ENCODE measurements at regions not wholly inside any gene's neighbourhood (a gene's known extent, or its start where the extent isn't known, plus 50 kb on each side); places are given as distances from the start of the nearest gene placed in this dataset.

GRCh38 chr9:14500705-14501104, 186.8 kb upstream of the NFIB start:
- no peak overlapping the region for H3K4me3 ChIP-seq (ENCODE audit: low read depth, low read length)
- DNase-seq (ENCODE audit: low read depth): no peak
- TF ChIP-seq CTCF (IDR thresholded peaks at IDR 0.05; ENCODE audit: insufficient read depth, low read length, poor library complexity, severe bottlenecking): no peak
- H3K36me3 ChIP-seq (ENCODE audit: control insufficient read depth, insufficient read depth, low read length): no peaks in the 10 kb centered on the region
- no peaks in the 10 kb centered on the region for H3K27me3 ChIP-seq (ENCODE audit: control insufficient read depth, insufficient read depth, low read length)

- no peaks in the 10 kb centered on the region for H3K36me3 ChIP-seq (ENCODE audit: control insufficient read depth, insufficient read depth, low read length)
- no peak for TF ChIP-seq CTCF (IDR thresholded peaks at IDR 0.05; ENCODE audit: insufficient read depth, low read length, poor library complexity, severe bottlenecking)
- H3K27me3 ChIP-seq (ENCODE audit: control insufficient read depth, insufficient read depth, low read length): no peaks in the 10 kb centered on the region
- no peak for DNase-seq (ENCODE audit: low read depth)
- H3K4me3 ChIP-seq (ENCODE audit: low read depth, low read length): no peak overlapping the region
These were observed 186.0 kb upstream of the NFIB start for GRCh38 chr9:14499976-14500375.

GRCh38 chr9:14498824-14499223, 184.9 kb upstream of the NFIB start:
- no peaks in the 10 kb centered on the region for H3K36me3 ChIP-seq (ENCODE audit: control insufficient read depth, insufficient read depth, low read length)
- H3K4me3 ChIP-seq (ENCODE audit: low read depth, low read length): no peak overlapping the region
- TF ChIP-seq CTCF (IDR thresholded peaks at IDR 0.05; ENCODE audit: insufficient read depth, low read length, poor library complexity, severe bottlenecking): no peak
- DNase-seq (ENCODE audit: low read depth): no peak
- H3K27me3 ChIP-seq (ENCODE audit: control insufficient read depth, insufficient read depth, low read length): no peaks in the 10 kb centered on the region

- no peak for TF ChIP-seq CTCF (IDR thresholded peaks at IDR 0.05; ENCODE audit: insufficient read depth, low read length, poor library complexity, severe bottlenecking)
- DNase-seq (ENCODE audit: low read depth): no peak
- Histone ChIP-seq H3K27me3 (ENCODE audit: control insufficient read depth, insufficient read depth, low read length) (no peaks in the 10 kb centered on the region), H3K4me3 (ENCODE audit: low read depth, low read length) (no peak overlapping the region), H3K36me3 (ENCODE audit: control insufficient read depth, insufficient read depth, low read length) (no peaks in the 10 kb centered on the region)
These were observed 183.5 kb upstream of the NFIB start for GRCh38 chr9:14497476-14497875.

GRCh38 chr9:14488421-14489190, 174.7 kb upstream of the NFIB start:
- Histone ChIP-seq H3K27me3 (ENCODE audit: control insufficient read depth, insufficient read depth, low read length) (no peaks in the 10 kb centered on the region), H3K36me3 (ENCODE audit: control insufficient read depth, insufficient read depth, low read length) (no peaks in the 10 kb centered on the region), H3K4me3 (ENCODE audit: low read depth, low read length) (no peak overlapping the region)
- no peak for DNase-seq (ENCODE audit: low read depth)
- no peak for TF ChIP-seq CTCF (IDR thresholded peaks at IDR 0.05; ENCODE audit: insufficient read depth, low read length, poor library complexity, severe bottlenecking)

Data from kidney epithelial cell (primary cell).